ENCODE measurements at regions not wholly inside any gene's neighbourhood (a gene's known extent, or its start where the extent isn't known, plus 50 kb on each side); places are given as distances from the start of the nearest gene placed in this dataset.

DNA sequence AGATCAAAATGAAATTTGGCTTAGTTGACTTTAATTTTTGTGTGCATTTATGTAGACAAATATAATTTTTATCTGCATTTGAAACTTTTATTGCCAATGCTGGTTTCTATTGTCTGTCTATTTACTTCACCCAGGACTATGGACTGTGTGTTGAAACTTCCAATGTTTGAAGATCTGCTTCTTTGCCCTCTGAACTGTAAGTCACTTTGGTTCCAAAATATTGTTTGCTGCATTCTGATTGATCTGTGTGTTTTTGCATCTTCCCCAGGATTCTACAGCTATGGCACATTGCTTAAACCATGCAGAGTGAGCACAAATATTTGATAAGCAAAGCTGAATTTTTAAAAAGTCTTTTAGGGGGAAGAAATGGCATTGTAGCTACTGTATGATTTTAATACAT, 131.0 kb upstream of the SOX5 start:
- no peak for DNase-seq (ENCODE audit: low spot score)

DNA sequence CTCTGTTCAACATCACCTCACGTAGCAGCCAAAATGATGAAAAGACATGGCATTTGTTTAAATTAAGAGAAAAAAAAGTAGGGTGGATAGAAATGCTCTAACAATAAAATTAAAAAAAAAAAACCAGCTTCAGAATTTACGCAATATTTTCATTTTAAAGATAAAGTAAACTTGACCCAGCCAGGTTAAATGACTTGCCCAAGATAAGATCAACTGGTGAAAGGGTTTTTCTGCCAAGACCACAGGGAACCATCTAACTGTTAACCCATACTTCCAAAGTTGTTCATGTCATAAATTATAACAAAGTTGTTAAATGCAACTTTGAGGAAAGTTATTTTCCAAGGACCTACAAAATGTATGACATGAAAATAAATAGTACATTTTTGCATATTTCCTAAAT, 129.6 kb upstream of the SOX5 start:
- DNase-seq (ENCODE audit: low spot score): no peak

DNA sequence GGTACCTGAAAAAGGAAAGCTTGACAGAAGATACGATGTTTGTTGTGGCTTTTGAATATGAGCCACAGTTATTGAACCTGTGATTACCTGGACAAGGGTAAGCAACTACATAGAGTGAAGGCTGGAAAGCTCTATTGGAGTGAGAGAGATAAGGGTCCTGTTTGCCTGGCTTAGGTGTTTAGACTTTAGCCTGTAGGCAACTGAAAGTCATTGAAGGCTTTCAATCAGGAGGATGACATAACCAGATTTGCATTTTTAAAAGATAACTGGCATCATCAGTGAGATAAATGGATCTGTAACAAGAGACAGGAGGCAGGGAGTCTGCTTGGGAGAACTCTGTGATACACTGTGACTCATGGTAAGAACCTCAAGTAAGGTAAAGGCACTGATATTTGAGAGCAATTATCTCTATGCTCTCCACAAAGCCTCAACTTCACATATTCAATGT, 128.9 kb upstream of the SOX5 start:
- DNase-seq (ENCODE audit: low spot score): no peak

DNA sequence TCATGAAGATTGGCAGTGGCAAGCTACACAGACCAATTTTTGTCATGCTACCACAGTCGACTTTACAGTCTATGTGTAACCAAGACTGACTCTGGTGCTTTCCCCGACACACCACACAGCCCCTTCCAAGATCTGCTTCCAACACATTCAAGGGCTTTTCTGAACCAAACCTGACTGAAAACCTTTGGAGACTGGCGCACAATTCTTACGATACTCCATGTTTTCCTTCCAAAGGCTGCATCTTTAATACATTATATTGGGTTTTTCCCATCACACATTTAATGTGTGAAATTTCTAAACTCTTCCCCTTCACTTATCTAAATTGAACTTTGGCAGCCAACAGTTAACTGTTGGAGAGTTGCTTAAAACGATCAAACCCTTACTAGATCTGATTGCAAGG, 127.7 kb upstream of the SOX5 start:
- no peak for DNase-seq (ENCODE audit: low spot score)

DNA sequence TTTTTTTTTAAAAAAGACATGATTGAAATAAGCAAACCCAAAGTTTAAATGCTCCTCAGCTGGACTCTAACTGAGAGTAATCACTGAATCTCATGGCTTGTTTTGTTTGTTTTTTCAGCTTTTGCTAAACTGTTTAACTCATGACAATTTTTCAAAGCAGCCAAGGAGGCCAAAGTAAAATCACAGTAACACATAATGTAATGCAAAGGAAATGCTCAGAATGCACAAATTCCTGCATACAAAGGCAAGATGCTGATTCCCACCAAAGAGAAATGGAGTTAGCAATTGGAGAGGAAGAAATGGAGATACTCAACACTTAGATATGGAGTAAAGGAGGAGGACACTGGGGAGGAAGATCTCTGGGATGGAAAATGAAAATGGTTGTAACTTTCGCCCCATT, 126.2 kb upstream of the SOX5 start:
- no peak for DNase-seq (ENCODE audit: low spot score)

DNA sequence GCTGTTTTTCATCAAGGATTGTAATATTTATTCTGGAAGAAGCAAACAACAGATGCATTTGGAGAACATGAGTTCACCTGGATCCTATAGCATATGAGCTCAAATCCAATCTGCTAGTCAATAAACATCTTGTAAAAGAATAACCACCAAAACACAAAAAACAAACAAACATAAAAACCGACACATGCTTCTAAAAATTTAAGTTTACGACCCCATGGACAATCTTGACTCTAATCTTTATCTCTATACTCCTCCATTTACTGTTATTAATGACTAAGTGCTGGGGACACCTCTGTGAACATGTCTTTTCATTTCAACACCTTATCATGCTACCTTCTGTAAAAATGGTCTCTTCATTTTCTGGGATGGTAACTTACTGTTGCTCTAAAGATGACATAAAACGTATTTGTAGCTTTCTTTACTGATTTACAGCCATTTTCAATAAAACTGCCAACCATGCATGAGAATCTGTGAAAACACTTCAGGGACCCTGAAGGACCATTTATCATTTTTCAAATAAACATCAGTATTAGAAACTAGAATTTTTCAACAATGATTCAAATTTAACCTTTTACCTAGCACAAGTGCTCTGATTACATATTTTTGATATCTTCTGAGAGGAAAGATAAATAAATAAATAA, 123.8 kb upstream of the SOX5 start:
- DNase-seq (ENCODE audit: low spot score): no peak

DNA sequence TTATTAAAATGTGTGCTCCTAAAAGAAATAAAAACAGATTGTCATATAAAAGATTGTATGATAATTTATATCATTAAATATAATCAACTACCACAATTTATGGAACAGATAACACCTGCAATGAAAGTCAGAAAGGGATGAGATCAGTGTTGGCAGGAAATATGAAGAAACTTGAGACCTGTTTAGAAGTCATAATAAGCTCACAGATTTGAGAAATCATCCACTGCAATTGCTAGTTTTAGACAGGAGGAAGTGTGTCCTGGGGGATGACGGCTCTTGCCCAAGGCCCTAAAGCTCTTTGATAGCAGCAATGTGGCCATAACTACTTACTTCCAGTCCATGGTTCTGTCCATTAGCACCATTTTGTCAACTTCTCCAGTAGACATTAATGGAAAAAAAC, 122.8 kb upstream of the SOX5 start:
- DNase-seq (ENCODE audit: low spot score): no peak

DNA sequence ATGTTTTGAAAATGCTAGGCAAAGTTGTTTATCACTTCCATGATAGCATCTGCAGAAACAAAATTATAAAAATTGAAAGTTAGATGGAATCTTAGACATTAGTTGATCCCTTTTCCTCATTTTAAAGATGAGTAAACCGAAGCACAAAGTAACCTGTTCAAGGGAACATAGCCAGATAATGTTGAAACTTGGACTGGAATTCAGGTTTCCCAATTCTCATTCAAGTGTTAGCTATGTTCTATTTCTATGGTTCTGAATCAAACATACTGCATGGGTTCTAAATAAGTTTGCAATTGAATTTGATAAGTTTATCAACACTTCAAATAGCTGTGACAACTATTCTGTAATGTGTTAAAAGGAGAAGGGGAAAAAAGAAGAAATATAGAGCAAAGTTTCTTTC, 122.4 kb upstream of the SOX5 start:
- no peak for DNase-seq (ENCODE audit: low spot score)

DNA sequence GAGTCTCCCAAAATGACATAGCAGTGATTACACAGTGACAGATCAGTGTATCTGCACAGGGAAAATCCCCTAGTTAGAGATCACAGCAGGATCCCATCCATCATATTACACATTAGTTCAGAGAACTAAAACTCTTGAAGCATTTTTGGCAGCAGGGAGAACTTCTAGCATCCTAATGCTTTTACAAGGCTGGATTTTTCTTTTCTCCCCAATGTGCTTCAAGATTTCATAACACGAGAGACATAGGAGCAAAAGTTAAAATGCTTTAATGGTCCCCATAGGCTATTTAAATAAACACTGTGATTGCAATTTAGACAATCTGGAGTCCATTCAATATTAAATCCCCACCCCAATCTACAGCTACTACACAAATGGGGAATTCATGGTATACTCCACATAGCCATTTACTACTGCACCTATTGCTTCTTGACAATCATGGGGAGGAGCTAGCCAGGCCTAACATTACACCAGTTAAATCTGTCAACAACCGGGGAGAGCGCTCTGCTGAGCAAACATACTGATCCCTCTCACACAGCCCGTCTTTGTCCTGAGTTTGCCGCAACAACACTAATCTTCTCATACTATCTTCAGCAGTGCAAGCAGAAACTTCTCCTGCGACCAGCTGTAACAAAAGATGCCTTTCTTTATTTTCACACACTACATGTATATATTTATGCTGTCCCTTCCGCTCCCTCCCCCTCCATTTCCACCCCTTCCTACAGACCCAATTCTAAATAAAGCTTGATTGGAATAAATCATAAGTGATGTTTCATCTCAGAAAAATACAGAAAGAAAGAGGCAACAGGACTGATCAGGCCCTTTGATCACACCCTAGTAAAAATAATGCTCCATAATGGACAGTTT, 120.3 kb upstream of the SOX5 start:
- DNase-seq (ENCODE audit: low spot score): peak; percentile 61

DNA sequence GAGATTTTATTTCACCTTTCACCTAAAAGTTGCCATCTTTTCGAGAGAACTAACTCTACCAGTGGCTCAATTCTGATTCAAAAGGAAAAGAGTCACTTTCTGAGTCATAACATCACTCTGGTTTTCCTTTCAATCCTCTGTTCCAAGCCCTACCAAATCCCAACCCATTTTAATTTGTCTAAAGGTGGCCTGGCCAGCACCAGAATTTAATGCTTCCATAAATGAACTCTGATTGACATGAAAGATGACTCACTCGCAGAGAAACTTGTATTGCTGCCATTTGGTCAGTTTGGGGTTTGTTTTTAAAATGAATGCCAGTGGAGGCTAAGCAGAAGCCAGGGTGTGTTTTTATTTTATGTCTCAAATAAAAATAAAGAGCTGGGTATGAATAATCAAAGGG, 117.4 kb upstream of the SOX5 start:
- DNase-seq (ENCODE audit: low spot score): no peak

DNA sequence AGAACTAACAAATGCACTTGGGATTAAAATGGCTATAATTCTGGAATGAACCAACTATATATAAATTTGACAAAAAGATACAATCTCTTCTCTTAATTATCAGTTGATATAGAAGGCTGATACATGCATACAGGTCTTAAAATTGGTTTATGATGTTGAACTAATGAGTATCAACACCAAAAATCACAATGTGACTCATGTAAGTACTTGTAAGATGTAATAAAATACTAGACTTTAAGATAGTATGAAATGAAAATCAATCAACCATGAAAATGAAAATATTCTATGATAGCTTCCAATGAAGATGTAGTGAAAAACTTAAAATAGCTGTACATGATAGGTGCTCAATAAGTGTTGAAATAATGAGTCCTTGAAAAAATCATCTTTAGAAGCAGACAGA, 116.6 kb upstream of the SOX5 start:
- no peak for DNase-seq (ENCODE audit: low spot score)

DNA sequence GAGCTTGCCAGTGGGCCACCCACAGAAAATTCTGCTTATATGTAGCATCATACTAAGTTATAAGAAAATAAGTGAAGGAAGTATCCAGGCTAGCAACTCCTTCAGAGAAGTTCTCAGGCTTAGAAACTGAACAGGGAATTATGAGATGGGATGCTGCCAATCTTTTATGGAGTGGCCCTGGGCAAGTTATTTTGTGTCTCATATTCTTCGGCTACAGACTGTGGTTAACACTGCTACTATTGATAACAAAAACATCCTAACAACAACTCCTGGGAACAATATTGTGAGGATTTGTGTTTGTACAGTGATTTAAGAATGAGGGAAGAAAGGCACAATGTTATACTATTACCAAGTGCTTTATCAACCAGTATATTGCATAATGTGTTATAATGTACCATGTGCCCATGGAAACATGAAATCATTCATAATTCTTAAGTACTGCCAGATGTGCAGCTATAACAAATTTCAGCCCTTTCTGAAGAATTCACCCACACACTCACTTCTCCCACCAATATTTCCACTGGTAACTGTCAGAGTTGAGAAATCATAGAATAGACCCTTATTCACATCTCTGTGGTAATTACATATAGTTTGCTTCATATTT, 113.3 kb upstream of the SOX5 start:
- DNase-seq (ENCODE audit: low spot score): no peak

DNA sequence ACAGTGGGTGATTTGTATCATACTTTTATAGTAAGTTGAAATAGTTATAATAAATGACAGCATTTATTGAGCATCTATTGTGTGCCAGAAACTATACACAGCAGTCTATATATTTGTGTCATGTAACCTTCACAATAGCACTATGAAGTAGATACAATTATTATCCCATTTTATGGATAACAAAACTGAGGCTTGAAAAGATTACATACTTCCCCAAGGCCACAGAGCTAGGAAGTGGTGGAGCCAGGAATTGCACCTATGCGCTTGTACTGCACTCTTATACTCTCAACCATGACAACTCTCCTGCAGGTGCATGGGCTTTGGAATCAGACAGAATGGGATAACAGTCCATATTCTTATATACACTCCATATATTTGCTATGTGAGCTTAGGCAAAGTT, 110.6 kb upstream of the SOX5 start:
- DNase-seq (ENCODE audit: low spot score): no peak

DNA sequence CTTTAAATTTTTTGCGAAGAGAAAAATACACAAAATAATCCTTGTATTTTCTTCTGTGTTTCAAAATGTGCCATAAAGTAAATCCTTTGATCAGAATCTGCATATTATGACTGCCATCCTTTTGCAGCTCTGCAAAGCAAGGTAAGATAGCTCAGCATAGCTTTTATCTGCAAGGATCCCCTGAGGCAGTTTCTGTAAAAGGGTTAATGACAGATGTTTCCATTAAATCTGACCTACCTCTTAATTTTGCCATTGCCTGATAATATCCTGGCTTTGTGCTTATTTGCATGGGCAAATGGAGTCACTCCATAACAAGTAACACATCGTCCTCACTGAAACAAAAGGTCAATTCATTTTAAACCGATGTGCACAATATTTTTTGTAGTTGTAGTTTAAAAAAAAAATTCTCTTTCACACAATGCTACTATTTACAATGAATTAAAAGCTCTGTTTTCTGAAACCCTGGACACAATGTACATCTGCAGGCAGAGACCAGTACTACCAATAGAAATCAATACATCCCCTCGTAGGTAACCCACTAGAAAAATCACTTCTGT, 108.5 kb upstream of the SOX5 start:
- no peak for DNase-seq (ENCODE audit: low spot score)

DNA sequence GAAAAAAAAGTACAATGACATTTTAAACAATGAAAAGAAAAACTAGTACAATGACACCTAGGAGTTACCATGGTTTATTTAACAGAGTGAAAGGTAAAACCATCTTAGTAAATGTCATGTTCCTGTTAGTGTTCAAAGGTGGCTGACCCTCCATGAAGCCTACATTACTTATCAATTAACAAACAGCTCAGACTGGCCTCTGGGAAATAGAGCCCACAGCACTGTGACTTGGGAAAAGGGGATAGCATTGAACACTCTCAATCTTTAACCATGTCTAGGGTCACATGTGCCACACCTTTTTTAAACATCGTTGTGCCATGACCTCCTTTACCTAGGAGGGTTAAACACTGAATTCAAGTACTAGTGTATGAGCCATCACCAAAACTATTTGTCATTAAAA, 106.3 kb upstream of the SOX5 start:
- DNase-seq (ENCODE audit: low spot score): no peak

DNA sequence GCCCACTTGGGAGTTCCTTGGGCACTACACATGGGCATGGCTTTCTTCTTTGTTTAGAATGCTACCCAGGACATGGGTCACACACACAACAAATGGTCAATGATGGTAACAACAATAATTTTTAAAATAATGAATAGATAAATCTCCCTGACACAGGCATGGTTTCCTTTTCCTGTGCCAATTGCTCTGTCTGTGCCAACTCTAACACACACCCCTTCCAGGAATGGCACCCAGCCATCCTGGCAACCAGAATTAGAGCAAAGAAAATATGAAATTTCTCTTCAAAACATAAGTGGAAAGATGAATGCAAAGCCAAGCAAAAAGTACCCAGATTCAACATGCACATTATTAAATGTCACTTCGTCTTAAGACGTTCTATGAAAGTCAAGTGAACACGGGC, 104.9 kb upstream of the SOX5 start:
- DNase-seq (ENCODE audit: low spot score): no peak

DNA sequence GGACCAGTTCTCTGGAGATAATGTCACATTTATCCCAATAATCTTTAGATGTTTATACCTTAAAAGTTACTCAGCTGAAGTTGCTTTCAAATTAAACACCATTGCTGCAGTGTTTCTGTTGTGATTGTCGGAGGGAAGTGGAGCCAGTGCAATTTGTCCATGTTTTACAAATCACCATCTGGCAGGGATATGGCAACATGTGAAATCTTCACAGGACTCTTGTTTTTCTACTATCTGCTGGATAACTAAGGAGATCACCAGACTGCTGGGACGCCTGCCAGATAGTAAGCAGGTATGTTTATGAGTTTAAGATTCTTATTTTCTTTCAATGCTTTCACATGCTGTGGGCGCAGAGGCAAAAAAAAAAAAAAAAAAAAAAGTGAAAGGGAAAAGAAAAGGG, 100.3 kb upstream of the SOX5 start:
- no peak for DNase-seq (ENCODE audit: low spot score)

DNA sequence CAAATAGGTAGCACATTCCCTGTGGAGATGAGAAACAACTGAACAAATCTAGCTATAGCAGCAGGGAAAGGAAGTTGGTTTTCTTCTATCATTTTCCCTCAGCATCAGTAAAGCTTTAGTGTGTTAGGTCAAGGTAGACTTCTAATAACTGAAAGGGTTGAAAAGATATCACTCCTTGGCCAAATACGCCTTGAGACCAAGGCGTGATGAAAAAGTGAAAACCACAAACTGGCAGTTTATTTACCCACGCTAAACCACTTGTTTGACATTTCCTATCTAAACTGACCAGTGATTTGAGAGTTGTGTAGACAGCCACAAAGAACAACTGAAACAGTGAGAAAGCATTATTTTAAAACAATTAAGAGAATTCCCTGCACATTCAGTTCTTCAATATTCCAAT, 99.6 kb upstream of the SOX5 start:
- DNase-seq (ENCODE audit: low spot score): no peak

DNA sequence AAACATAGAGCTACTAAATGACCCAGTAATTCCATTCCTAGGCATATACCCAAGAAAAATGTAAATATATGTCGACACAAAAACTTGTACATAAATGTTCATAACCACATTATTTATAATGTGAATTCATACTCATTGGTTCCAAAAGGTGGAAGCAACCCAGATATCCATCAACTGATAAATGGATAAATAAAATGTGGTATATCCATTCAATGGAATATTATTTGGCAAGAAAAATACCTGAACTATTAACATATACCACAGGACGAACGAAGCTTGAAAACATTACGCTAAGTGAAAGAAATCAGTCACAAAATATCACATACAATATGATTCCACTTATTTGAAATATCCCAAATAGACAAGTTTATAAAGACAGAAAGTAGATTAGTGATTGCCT, 99.0 kb upstream of the SOX5 start:
- no peak for DNase-seq (ENCODE audit: low spot score)

DNA sequence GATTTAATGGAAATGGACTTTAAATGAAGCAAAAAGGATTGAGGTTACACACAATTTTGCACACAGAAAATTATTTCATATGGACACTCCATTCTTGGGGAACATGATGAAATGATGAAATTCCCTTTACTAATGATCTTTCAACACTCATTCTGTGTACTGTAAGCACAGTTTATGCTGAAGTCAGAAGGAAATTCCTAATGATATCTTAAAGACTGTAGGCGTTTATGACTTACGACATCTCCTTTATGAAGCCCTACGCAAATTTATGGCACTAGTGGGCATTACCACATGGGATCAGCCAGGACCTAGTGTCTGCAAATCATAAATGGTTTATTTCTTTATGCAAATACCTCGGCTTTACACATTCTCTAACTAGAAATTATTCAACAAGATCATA, 97.9 kb upstream of the SOX5 start:
- no peak for DNase-seq (ENCODE audit: low spot score)

DNA sequence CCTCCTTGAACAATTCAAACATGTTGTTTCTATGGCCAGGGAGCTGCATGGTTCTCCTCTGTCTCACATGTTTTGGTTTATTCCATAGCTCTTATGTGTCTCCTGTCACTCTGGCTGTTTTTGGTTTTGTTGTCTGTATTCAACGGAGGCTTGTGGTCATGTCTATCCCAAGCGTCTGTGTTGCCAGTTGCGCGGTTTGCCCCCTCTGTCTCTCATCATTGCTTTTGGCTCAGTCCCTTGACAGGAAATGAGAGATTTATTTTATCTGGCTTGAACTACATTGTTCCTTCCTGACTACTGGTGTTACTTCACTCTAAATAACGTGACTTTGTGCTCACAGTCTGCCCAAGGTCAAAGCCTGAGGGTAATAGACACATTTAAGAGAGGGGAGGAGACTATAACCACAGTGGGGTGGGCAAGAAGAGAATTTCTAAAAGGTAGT, 96.4 kb upstream of the SOX5 start:
- no peak for DNase-seq (ENCODE audit: low spot score)

DNA sequence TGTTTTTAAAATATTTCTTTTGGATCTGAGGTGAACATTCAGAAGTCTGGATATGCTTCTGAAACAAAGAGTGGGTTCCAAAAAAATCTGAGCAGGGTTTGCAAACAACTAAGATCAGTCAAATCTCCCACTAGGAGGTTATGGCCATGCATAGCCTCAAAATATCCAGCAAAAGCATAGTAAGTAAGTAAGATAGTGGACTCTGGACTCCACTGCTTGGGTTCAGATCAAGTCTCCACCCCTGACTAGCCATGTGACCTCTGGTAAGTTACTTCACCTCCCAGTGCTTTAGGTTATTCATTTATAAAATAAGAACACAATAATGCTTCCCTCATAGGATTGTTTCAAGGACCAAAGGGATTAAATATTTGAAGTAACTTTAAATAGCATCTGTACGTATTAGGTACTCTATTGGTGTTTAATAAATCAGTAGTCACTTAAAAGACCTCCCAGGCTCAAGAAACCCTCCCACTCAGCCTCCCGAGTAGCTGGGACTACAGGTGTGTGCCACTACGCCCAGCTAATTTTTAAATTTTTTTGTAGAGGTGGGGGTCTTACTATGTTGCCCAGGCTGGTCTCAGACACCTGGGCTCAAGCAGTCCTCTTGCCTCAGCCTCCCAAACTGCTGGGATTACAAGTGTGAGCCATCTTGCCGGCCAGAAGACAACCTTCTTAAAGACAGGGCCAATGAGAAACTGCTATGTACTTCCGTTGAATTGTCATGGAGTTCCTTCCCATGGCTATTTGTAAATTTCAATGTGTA, 95.7 kb upstream of the SOX5 start:
- DNase-seq (ENCODE audit: low spot score): no peak

Measured in HuH-7.5 (cell line).